Smooth muscle cell (in vitro differentiated cells): ENCODE measurements at regions not wholly inside any gene's neighbourhood (a gene's known extent, or its start where the extent isn't known, plus 50 kb on each side); places are given as distances from the start of the nearest gene placed in this dataset.
A peak's percentile ranks its signal among the peaks of the same experiment; 100 is the strongest.
"Not testable (repeated sequence)": the region's sequence is repeated elsewhere in the genome, so short reads cannot be mapped to it uniquely, and the experiment has no call there.

ENCODE experiments used
- DNase-seq: peaks from one replicate; lab custom pipeline; 2025; ENCODE audit not compliant: unreplicated experiment; lab: John Stamatoyannopoulos, UW
- H2AFZ ChIP-seq: fragments of 200-600 bp; sonication (generic); 2 replicates; pipeline ENCODE4 v1.6.0; 2016; ENCODE audit warnings: antibody characterized with exemption, low read depth, mild to moderate bottlenecking
- H3F3A ChIP-seq: fragments of 200-600 bp; sonication (generic); 2 replicates; pipeline ENCODE4 v1.6.0; 2017; ENCODE audit warnings: antibody characterized with exemption, low read depth
- H3K27ac ChIP-seq: fragments of 200-600 bp; sonication (generic); 2 replicates; pipeline ENCODE4 v1.5.1; 2016; ENCODE audit warnings: low read depth, mild to moderate bottlenecking
- H3K27me3 ChIP-seq: fragments of 200-600 bp; sonication (generic); 2 replicates; pipeline ENCODE4 v1.6.1; 2016; ENCODE audit warnings: low read depth, mild to moderate bottlenecking
- H3K36me3 ChIP-seq: fragments of 200-600 bp; sonication (generic); 2 replicates; pipeline ENCODE4 v1.5.1; 2016; ENCODE audit warnings: low read depth
- H3K4me1 ChIP-seq: fragments of 200-600 bp; sonication (generic); 2 replicates; pipeline ENCODE4 v1.5.1; 2016; ENCODE audit warnings: low read depth
- H3K4me2 ChIP-seq: fragments of 200-600 bp; sonication (generic); 2 replicates; pipeline ENCODE4 v1.6.0; 2016; ENCODE audit warnings: mild to moderate bottlenecking
- H3K4me3 ChIP-seq: fragments of 200-600 bp; sonication (generic); 2 replicates; pipeline ENCODE4 v1.5.1; 2016; ENCODE audit warnings: mild to moderate bottlenecking
- H3K79me2 ChIP-seq: fragments of 200-600 bp; sonication (generic); 2 replicates; pipeline ENCODE4 v1.6.0; 2016; ENCODE audit warnings: low read depth, mild to moderate bottlenecking
- H3K9ac ChIP-seq: fragments of 200-600 bp; sonication (generic); 2 replicates; pipeline ENCODE4 v1.6.0; 2016; ENCODE audit warnings: low read depth
- H3K9me3 ChIP-seq: fragments of 200-600 bp; sonication (generic); replicated peaks from 2 replicates; pipeline ENCODE4 v1.5.1; 2016; ENCODE audit warnings: low read depth
- H4K20me1 ChIP-seq: fragments of 200-600 bp; sonication (generic); 2 replicates; pipeline ENCODE4 v1.6.0; 2016; ENCODE audit warnings: low read depth
- WGBS: methylation state at CpG from one replicate; pipeline ENCODE4 v1.1.7; 2016; ENCODE audit warnings: low lambda C conversion rate; 5-methylcytosine and 5-hydroxymethylcytosine counted together
- TF ChIP-seq, protein P1 (sequence below): fragments of 200-600 bp; sonication (generic); IDR thresholded peaks from 2 replicates; pipeline ENCODE4 v1.5.1; 2017; ENCODE audit warnings: borderline replicate concordance, mild to moderate bottlenecking, antibody characterized with exemption; ENCODE audit not compliant: insufficient read depth, poor library complexity, severe bottlenecking

DNA sequence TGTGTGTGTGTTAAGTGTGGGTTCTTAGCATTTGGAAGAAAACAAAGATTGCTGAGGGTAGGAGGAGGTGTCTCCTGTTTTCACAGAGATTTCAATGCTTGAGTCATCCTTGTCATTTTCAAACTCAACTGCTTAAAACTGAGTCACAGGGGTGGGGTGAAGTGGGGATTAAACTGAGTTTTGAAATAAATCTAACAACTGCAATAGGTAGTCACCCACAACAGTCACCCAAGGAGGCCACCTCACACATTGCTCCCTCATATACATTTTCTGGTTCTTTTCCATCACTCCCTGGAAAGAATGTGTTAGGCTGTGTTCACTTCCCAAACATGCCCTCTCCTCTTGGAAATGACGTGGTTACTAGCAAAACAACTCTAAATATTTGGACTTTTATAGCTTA, 187.7 kb upstream of the CMC1 start:
- Histone ChIP-seq H3K9ac (no peak overlapping the region), H3K4me2 (no peak overlapping the region), H3K36me3 (no peaks in the 10 kb centered on the region), H4K20me1 (no peaks in the 10 kb centered on the region), H3K79me2 (no peaks in the 10 kb centered on the region), H3F3A (no peaks in the 10 kb centered on the region), H3K4me3 (no peak overlapping the region), H3K27ac (no peak overlapping the region), H3K9me3 (no peaks in the 10 kb centered on the region), H3K4me1 (no peaks in the 10 kb centered on the region), H3K27me3 (no peaks in the 10 kb centered on the region), H2AFZ (no peak overlapping the region)
- DNase-seq = no peak
- 37% methylated on average over 1 of the region's 1 CpG for WGBS
- TF ChIP-seq, protein P1, sequence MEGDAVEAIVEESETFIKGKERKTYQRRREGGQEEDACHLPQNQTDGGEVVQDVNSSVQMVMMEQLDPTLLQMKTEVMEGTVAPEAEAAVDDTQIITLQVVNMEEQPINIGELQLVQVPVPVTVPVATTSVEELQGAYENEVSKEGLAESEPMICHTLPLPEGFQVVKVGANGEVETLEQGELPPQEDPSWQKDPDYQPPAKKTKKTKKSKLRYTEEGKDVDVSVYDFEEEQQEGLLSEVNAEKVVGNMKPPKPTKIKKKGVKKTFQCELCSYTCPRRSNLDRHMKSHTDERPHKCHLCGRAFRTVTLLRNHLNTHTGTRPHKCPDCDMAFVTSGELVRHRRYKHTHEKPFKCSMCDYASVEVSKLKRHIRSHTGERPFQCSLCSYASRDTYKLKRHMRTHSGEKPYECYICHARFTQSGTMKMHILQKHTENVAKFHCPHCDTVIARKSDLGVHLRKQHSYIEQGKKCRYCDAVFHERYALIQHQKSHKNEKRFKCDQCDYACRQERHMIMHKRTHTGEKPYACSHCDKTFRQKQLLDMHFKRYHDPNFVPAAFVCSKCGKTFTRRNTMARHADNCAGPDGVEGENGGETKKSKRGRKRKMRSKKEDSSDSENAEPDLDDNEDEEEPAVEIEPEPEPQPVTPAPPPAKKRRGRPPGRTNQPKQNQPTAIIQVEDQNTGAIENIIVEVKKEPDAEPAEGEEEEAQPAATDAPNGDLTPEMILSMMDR = no peak

DNA sequence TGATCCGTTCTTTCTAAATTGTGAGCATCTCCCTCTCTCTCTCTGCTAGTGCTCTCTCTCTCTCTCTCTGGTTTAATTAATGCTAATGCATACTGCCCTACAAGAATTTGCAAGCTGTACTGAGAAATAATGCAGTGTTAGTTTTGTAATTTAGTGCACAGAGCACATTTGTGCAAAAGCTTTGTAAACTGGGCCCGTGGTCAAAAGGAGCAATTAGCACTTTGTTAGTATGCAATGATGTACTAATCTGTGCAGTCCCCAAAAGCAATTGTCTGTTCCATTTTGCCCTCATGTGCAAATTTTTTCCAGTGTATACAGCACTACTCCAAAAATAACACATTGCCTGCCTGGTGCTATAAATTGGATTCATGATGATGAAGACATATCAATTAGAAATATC, 184.6 kb upstream of the CMC1 start:
- no peak overlapping the region for H3K27ac ChIP-seq
- no peaks in the 10 kb centered on the region for H3F3A ChIP-seq
- no peaks in the 10 kb centered on the region for H3K9me3 ChIP-seq
- H2AFZ ChIP-seq = no peak overlapping the region
- H3K9ac ChIP-seq = no peak overlapping the region
- no peak for DNase-seq
- TF ChIP-seq, protein P1 = no peak
- H4K20me1 ChIP-seq = no peaks in the 10 kb centered on the region
- no peaks in the 10 kb centered on the region for H3K36me3 ChIP-seq
- no peaks in the 10 kb centered on the region for H3K27me3 ChIP-seq
- no peaks in the 10 kb centered on the region for H3K4me1 ChIP-seq
- no peak overlapping the region for H3K4me2 ChIP-seq
- no peaks in the 10 kb centered on the region for H3K79me2 ChIP-seq
- 84% methylated on average over 2 of the region's 2 CpGs for WGBS
- no peak overlapping the region for H3K4me3 ChIP-seq

DNA sequence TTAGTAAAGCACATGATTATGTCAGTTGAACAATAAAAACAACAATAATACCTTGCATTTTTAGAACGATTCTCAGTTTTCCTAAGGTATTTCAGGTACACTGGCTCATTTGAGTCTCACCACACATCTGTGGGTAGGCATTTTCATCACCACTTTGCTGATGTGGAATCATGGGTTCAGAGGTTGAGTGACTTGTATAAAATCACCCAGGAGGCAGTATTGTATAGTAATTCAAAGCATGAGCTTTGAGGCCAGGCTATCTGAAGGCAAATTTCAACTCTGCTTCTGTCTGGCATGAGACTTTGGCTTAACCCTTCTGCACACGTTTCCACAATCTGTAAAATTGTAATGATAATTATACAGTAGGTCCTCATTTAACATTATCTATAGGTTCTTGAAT, 183.9 kb upstream of the CMC1 start:
- WGBS = 87% methylated on average over 2 of the region's 2 CpGs
- H3K4me3 ChIP-seq = no peak overlapping the region

DNA sequence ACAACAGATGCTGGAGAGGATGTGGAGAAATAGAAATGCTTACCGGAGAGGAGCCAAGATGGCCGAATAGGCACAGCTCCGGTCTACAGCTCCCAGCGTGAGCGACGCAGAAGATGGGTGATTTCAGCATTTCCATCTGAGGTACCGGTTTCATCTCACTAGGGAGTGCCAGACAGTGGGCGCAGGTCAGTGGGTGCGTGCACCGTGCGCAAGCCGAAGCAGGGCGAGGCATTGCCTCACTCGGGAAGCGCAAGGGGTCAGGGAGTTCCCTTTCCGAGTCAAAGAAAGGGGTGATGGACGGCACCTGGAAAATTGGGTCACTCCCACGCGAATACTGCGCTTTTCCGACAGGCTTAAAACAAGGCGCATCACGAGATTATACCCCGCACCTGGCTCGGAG, 182.2 kb upstream of the CMC1 start:
- H3K4me2 ChIP-seq, H3F3A ChIP-seq, H3K36me3 ChIP-seq, H3K27ac ChIP-seq, H3K27me3 ChIP-seq, H4K20me1 ChIP-seq, H2AFZ ChIP-seq, H3K9me3 ChIP-seq, H3K9ac ChIP-seq, H3K79me2 ChIP-seq, H3K4me1 ChIP-seq, DNase-seq: not testable (repeated sequence)
- WGBS = 76% methylated on average over 25 of the region's 25 CpGs
- peak overlapping the region; percentile 3 for H3K4me3 ChIP-seq

More for the DNA sequence above, 183.9 kb upstream of the CMC1 start:
- H3K4me2 ChIP-seq = no peak overlapping the region
- no peaks in the 10 kb centered on the region for H3K4me1 ChIP-seq
- no peaks in the 10 kb centered on the region for H3K9me3 ChIP-seq
- no peak for DNase-seq
- no peaks in the 10 kb centered on the region for H3K79me2 ChIP-seq
- H3F3A ChIP-seq = no peaks in the 10 kb centered on the region
- TF ChIP-seq, protein P1 = no peak
- no peak overlapping the region for H3K9ac ChIP-seq
- no peaks in the 10 kb centered on the region for H3K36me3 ChIP-seq
- H4K20me1 ChIP-seq = no peaks in the 10 kb centered on the region
- H3K27me3 ChIP-seq = no peaks in the 10 kb centered on the region
- no peak overlapping the region for H3K27ac ChIP-seq
- no peak overlapping the region for H2AFZ ChIP-seq
